Posterior cingulate gyrus (tissue), 11 donors: ENCODE measurements at regions not wholly inside any gene's neighbourhood (a gene's known extent, or its start where the extent isn't known, plus 50 kb on each side); places are given as distances from the start of the nearest gene placed in this dataset.
A peak's percentile ranks its signal among the peaks of the same experiment; 100 is the strongest.

Experiments used
- DNase-seq, 10 donors: peaks; one replicate each; pipeline versions ENCODE4 v3.0.0 to v3.0.0-alpha.2; 2020 to 2021; ENCODE audit warnings: mixed read lengths in 3 of 10
- intact Hi-C: fragments of 100-400 bp; cut with DNase I; formaldehyde crosslinking; loops from one replicate; pipeline ENCODE4 v1.15.1; 2023

DNA sequence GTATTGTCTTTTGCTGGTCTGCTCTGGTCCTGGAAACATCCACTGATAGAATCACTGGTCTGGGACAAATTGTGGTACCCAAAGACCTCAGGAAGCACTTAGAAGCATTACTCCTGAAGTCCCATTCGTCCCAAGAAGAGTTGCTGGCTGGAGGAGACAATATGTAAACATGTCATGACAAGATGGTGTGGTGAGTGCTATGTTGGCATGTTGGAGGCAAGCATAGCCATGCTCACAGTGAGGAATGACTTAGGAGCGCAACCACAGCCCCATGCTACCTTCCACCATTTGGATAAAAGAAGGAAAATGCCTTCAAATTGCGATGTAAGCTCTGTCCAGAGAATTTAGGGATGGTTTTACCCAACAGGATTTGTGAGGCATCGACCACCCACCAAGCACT lies 115.8 kb upstream of the STC2 start:
- intact Hi-C loops, result no loop called here
- DNase-seq, result no peak

DNA sequence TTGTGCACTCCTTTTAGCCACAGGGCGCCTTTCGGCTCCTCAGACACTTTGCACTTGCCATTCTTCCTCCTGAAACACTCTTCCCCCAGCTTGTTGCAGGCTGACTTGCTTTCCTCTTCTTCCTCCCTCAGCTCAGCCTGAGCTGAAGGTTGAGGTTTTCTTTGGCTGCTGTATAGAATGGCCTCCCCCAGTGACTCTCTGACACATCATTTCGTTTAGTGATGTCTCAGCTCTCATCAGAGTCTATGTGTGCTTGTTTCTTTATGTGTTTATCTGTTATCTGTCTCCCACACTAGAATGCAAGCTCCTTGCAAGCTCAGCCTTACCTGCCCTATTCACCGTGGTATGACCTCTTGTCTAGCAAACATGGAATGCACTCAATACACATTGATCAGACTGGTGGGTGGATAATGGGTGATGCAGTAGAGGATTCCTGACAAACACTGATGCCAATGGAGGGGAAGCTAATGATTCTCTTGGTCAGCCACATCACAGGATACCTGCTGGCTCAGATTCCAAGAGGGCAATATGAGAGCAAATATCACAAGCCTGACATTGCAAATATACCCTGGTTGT lies 112.9 kb upstream of the STC2 start:
- no peak for DNase-seq
- intact Hi-C loops, result no loop called here

DNA sequence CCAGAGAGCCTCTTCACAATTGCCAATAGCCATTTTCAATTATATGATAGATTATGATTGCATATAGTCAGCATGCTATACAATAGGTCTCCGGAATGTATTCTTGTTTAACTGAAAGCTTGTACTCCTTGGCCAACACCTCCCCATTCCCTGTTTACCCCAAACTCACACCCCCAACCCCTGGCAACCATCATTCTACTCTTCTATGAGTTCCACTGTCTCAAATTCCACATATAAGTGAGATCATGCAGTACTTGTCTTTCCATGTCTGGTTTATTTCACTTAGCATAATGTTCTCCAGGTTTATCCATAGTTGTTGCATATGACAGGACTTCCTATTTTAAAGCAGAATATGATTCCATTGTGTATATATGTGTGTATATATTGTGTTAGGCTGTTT lies 110.7 kb upstream of the STC2 start:
- no peak for DNase-seq
- intact Hi-C loops, result no loop called here

DNA sequence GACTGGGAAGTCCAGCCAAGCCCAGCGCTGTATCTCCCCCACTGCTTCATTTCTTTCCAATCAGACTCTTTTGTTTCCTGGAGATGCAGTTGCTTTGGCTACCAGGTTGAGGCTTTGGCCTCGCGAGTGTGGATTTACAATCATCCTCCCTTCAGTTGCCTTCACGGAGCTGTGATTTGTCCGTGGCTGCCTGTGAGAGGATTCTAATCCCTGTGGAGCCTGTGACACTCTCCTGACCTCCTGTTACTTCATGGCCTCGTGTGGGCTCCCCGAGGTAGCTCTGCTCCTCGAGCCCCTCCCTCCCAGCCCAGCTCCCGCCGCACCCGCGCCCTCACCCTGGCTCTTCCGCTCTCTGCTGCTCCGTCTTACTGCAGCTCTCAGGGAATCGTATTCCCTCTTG lies 107.2 kb upstream of the STC2 start:
- intact Hi-C loops, result no loop called here
- DNase-seq, result no peak

GRCh38 chr5:173434270-173434669 lies 106.1 kb upstream of the STC2 start:
- DNase-seq, result no peak
- intact Hi-C loops, result no loop called here

DNA sequence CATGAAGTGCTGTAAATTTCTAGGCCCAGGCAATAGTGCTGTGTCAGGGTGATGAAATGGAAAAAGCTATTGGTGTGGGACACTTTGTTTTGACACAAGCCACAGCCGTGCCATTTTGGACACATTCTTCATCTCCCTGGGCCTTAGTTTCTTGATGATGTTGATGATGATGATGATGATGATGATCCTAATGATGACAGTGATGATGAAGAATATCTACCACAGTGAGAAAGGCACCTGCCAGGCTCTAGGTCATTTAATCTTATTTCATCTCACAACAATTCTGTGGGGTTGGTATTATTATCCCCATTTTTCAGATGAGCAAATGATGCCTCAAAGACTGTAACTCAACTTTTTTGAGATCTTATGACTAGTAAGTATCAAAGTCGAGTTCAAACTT lies 102.2 kb upstream of the STC2 start:
- intact Hi-C loops, result no loop called here
- DNase-seq, result no peak

DNA sequence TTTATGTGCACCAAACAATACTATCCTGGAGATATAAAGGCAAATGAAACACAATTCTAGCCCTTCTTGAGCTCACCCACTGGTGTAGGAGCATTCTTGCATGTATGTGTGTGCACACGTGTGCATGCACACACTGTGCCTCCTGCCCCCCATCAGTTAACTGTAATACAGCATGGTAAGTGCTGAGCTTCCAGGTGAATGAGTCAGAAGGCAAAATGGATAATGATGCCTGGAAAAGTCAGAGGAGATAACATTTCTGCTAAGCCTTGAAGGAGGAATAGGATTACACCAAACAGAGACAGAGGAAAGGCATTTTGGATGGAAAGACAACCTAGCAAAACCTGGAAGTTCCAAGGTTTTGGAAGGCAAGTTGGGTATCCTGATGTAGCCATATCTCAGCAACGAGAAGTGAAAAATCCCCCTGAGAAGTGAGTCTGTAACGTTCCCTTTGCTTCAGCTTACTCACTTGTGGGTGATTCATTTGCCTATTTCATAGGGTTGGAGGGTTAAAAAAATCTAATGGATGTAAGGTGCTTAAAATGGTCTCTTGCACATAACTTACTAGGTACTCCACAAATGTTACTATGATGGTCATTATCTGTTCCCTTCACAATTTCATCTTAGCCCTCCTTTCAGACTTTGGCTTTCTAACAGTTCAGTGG lies 101.4 kb upstream of the STC2 start:
- intact Hi-C loops, result no loop called here
- DNase-seq, result no peak

- intact Hi-C loops, result no loop called here
- DNase-seq, result no peak
Observed at GRCh38 chr5:173423452-173424117, 95.4 kb upstream of the STC2 start.

DNA sequence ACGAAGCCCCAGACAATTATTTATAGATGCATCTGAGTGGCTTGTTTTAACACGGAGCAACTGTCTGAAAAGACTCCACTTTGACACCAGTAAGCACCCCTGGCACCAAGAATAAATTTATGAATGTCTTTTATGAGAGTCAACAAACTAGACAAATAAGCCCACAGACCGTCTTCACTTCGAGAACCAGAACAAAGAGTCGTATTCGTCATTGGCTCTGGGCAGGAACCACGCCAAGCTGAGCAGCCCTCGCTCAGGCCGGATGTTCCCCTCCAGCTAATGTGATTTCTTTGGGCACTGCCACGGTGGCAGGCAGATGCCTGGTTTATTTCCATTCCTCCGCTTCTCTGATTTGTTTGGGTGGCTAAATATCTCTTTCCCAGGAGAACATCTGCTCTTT lies 91.9 kb upstream of the STC2 start:
- intact Hi-C loops, result no loop called here
- DNase-seq, result peak in 7 of 10 donors; percentile 42 to 90 (median 67)

- intact Hi-C loops, result no loop called here
- no peak for DNase-seq
Observed at GRCh38 chr5:173413471-173413982, 85.3 kb upstream of the STC2 start.

- intact Hi-C loops, result no loop called here
- DNase-seq, result peak in 5 of 10 donors; percentile 18 to 80 (median 19)
Observed at GRCh38 chr5:173412566-173412965, 84.4 kb upstream of the STC2 start.

- DNase-seq, result no peak
- intact Hi-C loops, result no loop called here
Observed at GRCh38 chr5:173411791-173412555, 83.8 kb upstream of the STC2 start.

DNA sequence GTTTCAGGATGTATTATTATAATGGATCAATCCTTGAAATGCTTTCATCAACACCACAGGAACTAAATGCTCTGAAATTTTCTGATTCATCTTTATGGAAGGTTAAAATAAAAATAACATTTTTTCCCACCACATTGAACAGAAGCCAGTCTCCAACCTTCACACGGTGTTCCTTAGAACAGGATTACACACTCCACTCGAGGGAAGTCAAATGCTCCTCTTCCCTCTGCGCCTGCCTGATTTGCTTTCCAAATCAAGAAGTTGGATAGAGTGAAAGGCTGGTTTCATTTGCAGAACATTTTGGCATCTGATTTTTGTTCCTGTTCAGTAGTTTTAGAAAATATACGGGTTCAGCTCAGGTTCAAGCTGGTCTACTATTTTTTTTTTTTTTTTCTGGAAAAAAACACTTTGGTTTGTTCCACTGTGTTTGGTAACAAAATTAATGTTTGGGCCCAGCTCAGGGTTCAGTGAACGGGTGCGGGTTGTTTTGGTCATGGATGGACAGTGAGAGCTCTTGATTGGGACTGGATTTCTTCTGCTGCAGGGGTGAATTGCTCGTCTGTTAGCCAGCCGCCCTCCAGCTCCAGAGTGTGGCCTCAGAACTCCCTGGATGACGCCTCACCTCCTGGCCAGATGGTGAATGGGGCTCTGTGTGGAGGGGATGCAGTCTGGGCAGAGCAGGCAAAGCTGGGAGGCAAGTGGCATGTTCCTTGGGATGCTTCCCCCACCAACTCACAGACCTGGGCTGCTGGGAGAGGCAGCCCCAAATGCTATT lies 82.4 kb upstream of the STC2 start:
- DNase-seq, result no peak
- intact Hi-C loops, result no loop called here

- intact Hi-C loops, result no loop called here
- DNase-seq, result no peak
Observed at GRCh38 chr5:173408946-173409345, 80.7 kb upstream of the STC2 start.

DNA sequence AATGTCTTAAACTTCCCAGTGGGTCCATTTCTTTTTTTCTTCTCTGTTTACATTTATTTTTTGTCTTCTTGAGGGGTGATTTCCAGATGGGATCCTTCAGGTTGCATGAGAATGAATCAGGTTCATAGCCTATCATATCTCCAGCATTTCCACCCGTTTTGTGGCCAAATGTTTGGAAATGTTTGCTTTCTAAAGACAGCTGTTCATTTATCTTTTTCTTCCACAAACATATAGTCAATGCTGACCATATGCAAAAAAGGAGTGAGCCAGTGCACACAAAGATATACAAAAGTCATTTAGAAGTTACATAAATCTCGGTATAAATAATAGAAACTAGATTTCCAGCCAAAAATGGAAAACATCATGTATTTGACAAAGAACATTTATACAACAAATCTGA lies 71.6 kb upstream of the STC2 start:
- no peak for DNase-seq
- intact Hi-C loops, result no loop called here

- DNase-seq, result no peak
Observed at GRCh38 chr5:173397516-173397915, 69.3 kb upstream of the STC2 start.

DNA sequence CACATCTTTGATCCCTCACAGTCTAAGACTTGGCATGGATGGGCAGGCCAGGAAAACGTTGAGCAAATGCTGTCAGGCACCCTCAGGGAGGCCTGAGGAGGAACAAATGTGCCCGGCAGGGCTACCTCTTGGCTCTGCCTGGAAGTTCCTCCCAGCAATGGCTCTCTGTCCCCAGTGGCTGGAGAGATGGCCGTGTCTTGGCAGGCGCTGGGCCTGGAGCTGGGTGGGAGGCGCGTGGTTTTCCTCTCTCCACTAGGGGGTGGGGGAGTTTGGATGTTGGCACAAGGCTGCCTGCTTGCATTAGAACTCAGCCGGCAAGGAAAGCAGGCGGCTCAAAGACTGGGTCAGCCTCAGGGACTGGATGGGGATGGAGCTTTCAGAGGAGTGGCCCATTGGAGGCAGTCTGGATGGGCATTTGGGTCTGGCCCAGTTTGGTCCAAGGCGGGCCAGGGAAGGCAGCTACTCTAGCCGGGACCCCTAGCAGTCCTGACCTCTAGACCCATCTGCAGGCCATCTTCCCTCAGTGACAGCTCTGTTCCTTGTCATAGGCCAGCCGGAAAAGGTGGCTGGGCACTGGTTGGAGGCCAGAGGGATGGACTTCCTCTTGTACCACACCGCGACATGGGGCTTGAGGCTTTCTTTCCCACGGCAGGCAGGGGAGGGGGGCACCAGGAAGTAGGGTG lies 68.2 kb upstream of the STC2 start:
- DNase-seq, result peak in 9 of 10 donors; percentile 18 to 88 (median 46)
- intact Hi-C loops, result no loop called here

More at GRCh38 chr5:173397516-173397915, 69.3 kb upstream of the STC2 start:
- intact Hi-C loops, result no loop called here

DNA sequence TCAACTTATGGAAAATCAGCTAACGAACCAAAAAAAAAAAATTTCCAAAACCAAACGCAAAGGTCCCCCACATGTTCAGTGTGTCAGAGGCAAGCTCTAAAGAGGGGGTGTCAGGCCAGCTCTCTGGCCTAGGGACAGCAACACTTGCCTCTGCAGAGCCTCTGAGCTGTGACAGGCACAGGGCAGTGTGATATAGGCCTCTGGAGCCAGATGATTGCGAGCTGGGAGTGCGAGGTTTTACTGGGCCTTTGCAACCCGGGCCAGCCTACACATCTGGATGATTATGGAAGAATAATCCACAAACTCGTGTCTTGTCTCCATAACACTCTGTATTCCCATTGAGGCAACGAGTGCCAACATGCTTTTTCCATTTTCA lies 67.7 kb upstream of the STC2 start:
- intact Hi-C loops, result no loop called here

DNA sequence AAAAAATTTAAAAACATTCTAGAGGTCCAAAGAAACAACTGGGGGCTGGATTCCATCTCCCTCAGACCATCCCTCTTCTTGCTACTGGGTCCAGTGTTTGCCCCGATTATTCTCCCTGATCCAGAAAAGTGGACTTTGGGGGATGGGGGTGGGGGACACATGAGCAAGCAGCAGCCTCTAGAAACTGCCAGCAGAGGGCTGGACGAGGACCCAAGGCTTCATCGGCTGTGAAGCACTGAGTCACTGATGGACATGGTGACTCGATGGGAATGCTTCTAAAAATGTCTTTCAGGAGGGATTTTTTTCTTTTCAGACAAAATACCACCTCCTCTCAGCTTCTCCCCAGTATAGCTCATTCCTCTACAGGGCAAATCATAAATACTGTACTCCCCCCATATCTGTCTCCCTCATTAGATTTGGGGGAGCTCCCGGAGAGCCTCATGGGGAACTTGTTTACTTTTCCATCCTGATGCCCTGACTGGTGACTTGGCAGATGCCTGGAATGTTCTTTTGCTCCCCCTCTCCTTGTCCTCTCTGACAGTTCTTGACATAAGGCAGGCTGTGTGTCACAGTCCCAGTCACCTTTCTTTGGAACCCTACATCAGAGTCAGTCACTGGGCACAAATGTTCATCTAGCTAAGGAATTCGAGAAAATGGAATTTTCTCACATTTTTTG lies 67.2 kb upstream of the STC2 start:
- DNase-seq, result no peak
- intact Hi-C loops, result no loop called here

More for the DNA sequence above, 67.7 kb upstream of the STC2 start:
- no peak for DNase-seq
